H1 (cell line): ENCODE measurements at regions not wholly inside any gene's neighbourhood (a gene's known extent, or its start where the extent isn't known, plus 50 kb on each side); places are given as distances from the start of the nearest gene placed in this dataset.

ENCODE experiments used
- CTCF ChIA-PET: fragments of 300-600 bp; sonication (Branson Sonifier 250); formaldehyde crosslinking; loops from one replicate; lab custom pipeline; 2021; ENCODE audit not compliant: partially characterized antibody; lab: Charles Lee
- POLR2A ChIA-PET: fragments of 300-600 bp; sonication (Branson Sonifier 250); formaldehyde crosslinking; loops from one replicate; lab custom pipeline; 2021; ENCODE audit warnings: inconsistent platforms; ENCODE audit not compliant: partially characterized antibody; lab: Charles Lee
- DNase-seq, 2 experiments: peaks; one replicate each; pipeline versions ENCODE4 v3.0.0 to v3.0.0-alpha.2; 2010 to 2022; ENCODE audit warnings: low spot score in 2 of 2, low read depth in 1 of 2, mixed read lengths in 1 of 2
- FAIRE-seq: peaks from 2 replicates; lab custom pipeline; 2011; peaks lifted over from hg19 to GRCh38; lab: Jason Lieb, UNC
- H2AFZ ChIP-seq: 2 replicates; pipeline ENCODE4 v1.8.1; 2012; ENCODE audit warnings: low read length, inconsistent platforms
- H2AK5ac ChIP-seq: 2 replicates; pipeline ENCODE4 v1.6.1; 2013; ENCODE audit warnings: low read depth, low read length
- H2BK120ac ChIP-seq: replicated peaks from 2 replicates; pipeline ENCODE3; 2013; ENCODE audit warnings: low read depth, low read length, inconsistent platforms
- H2BK12ac ChIP-seq: 2 replicates; pipeline ENCODE4 v1.6.1; 2013; ENCODE audit warnings: low read depth, low read length
- H2BK15ac ChIP-seq: 2 replicates; pipeline ENCODE4 v1.6.1; 2013; ENCODE audit warnings: low read length
- H2BK20ac ChIP-seq: 2 replicates; pipeline ENCODE4 v1.6.1; 2013; ENCODE audit warnings: low read length
- H2BK5ac ChIP-seq: 2 replicates; pipeline ENCODE4 v1.6.1; 2013; ENCODE audit warnings: low read depth, low read length
- H3K14ac ChIP-seq: 2 replicates; pipeline ENCODE4 v1.6.1; 2013; ENCODE audit warnings: inconsistent platforms; ENCODE audit not compliant: insufficient read length
- H3K18ac ChIP-seq: 2 replicates; pipeline ENCODE4 v1.6.1; 2013; ENCODE audit warnings: low read length; ENCODE audit errors: extremely low read depth
- H3K23ac ChIP-seq: 2 replicates; pipeline ENCODE4 v1.6.1; 2013; ENCODE audit warnings: inconsistent platforms; ENCODE audit not compliant: insufficient read length
- H3K23me2 ChIP-seq: 2 replicates; pipeline ENCODE4 v1.6.1; 2013; ENCODE audit warnings: low read depth, low read length
- H3K27ac ChIP-seq: 2 replicates; pipeline ENCODE4 v1.6.1; 2011; ENCODE audit warnings: low read depth, low read length, inconsistent platforms
- H3K27me3 ChIP-seq, 4 experiments: replicated peaks in 1 of 4; 1 replicate in 1 of 4; 2 replicates in 3 of 4; pipeline versions ENCODE4 v1.6.1 to v1.8.1; 2011 to 2013; ENCODE audit warnings: low read length in 3 of 4, mild to moderate bottlenecking in 3 of 4, inconsistent platforms in 2 of 4, mixed read lengths in 2 of 4, moderate library complexity in 1 of 4; ENCODE audit not compliant: control insufficient read depth in 3 of 4, insufficient read depth in 3 of 4; ENCODE audit errors: extremely low read depth in 1 of 4
- H3K36me3 ChIP-seq, 4 experiments: 2 replicates each; pipeline versions ENCODE4 v1.6.1 to v1.8.1; 2011 to 2013; ENCODE audit warnings: mild to moderate bottlenecking in 4 of 4, low read length in 3 of 4, moderate library complexity in 2 of 4, control low read depth in 1 of 4, inconsistent platforms in 1 of 4; ENCODE audit not compliant: insufficient read depth in 4 of 4, control insufficient read depth in 2 of 4
- H3K4ac ChIP-seq: replicated peaks from 2 replicates; pipeline ENCODE3; 2013; ENCODE audit warnings: low read length, low read depth, mixed read lengths, inconsistent platforms; ENCODE audit not compliant: insufficient read length
- H3K4me1 ChIP-seq, 4 experiments: replicated peaks in 1 of 4; 1 replicate in 1 of 4; 2 replicates in 3 of 4; pipeline versions ENCODE4 v1.6.1 to v1.8.1; 2011 to 2013; ENCODE audit warnings: low read length in 3 of 4, inconsistent platforms in 2 of 4, mixed read lengths in 1 of 4; ENCODE audit not compliant: insufficient read depth in 4 of 4, control insufficient read depth in 3 of 4
- H3K4me2 ChIP-seq, 2 experiments: 2 replicates each; pipeline versions ENCODE4 v1.6.1 to v1.8.1; 2011 to 2013; ENCODE audit warnings: low read depth in 2 of 2, low read length in 2 of 2, control low read depth in 1 of 2, inconsistent platforms in 1 of 2, mild to moderate bottlenecking in 1 of 2; ENCODE audit not compliant: insufficient read depth in 1 of 2
- H3K4me3 ChIP-seq, 4 experiments: fragments of 200-600, 300-600 bp in 1 of 4; sonication (generic), shearing (Covaris generic), sonication (Bioruptor Twin) in 1 of 4; 2 replicates each; pipeline versions ENCODE4 v1.5.1 to v1.8.1; 2011 to 2016; ENCODE audit warnings: low read length in 4 of 4, low read depth in 3 of 4, control low read depth in 2 of 4, inconsistent platforms in 2 of 4, mild to moderate bottlenecking in 2 of 4, mixed read lengths in 1 of 4, moderate library complexity in 1 of 4; ENCODE audit not compliant: insufficient read depth in 2 of 4; ENCODE audit errors: extremely low read depth in 1 of 4
- H3K56ac ChIP-seq: replicated peaks from 2 replicates; pipeline ENCODE3; 2013; ENCODE audit warnings: low read depth, mild to moderate bottlenecking, mixed read lengths, low read length, inconsistent platforms; ENCODE audit not compliant: insufficient read length
- H3K79me1 ChIP-seq: 2 replicates; pipeline ENCODE4 v1.6.1; 2013; ENCODE audit warnings: low read depth, low read length, control low read depth
- H3K79me2 ChIP-seq, 2 experiments: 2 replicates each; pipeline versions ENCODE4 v1.6.1 to v1.8.1; 2012 to 2013; ENCODE audit warnings: low read length in 2 of 2, mild to moderate bottlenecking in 2 of 2, inconsistent platforms in 1 of 2; ENCODE audit not compliant: insufficient read depth in 2 of 2, control insufficient read depth in 1 of 2
- H3K9ac ChIP-seq, 4 experiments: replicated peaks in 1 of 4; 1 replicate in 1 of 4; 2 replicates in 3 of 4; pipeline versions ENCODE4 v1.6.1 to v1.8.1; 2011 to 2013; ENCODE audit warnings: low read depth in 3 of 4, low read length in 3 of 4, control low read depth in 2 of 4, mild to moderate bottlenecking in 2 of 4, moderate library complexity in 2 of 4, inconsistent platforms in 1 of 4; ENCODE audit errors: extremely low read depth in 1 of 4
- H3K9me3 ChIP-seq, 2 experiments: 2 replicates each; pipeline versions ENCODE4 v1.6.1 to v1.8.1; 2012 to 2013; ENCODE audit warnings: mild to moderate bottlenecking in 2 of 2, moderate library complexity in 2 of 2, control low read depth in 1 of 2, inconsistent platforms in 1 of 2, low read depth in 1 of 2, low read length in 1 of 2, mixed read lengths in 1 of 2; ENCODE audit not compliant: insufficient read depth in 2 of 2
- H4K20me1 ChIP-seq, 2 experiments: replicated peaks in 1 of 2; 2 replicates each; pipeline versions ENCODE3 to v1.8.1; 2011 to 2013; ENCODE audit warnings: inconsistent platforms in 2 of 2, low read length in 2 of 2, mild to moderate bottlenecking in 1 of 2; ENCODE audit not compliant: insufficient read depth in 2 of 2, control insufficient read depth in 1 of 2
- H4K5ac ChIP-seq: 2 replicates; pipeline ENCODE4 v1.6.1; 2013; ENCODE audit warnings: low read length, low read depth, mixed read lengths, inconsistent platforms; ENCODE audit not compliant: insufficient read length
- H4K8ac ChIP-seq: 2 replicates; pipeline ENCODE4 v1.8.0; 2013; ENCODE audit warnings: mild to moderate bottlenecking, moderate library complexity, low read length, inconsistent platforms; ENCODE audit not compliant: insufficient read depth; ENCODE audit errors: extremely low read depth
- H4K91ac ChIP-seq: replicated peaks from 2 replicates; pipeline ENCODE3; 2013; ENCODE audit warnings: low read length, mixed read lengths, inconsistent platforms; ENCODE audit not compliant: insufficient read length
- ASH2L ChIP-seq: fragments of 200-600, 300-600 bp; sonication (generic); IDR thresholded peaks from one replicate; pipeline ENCODE4 v1.7.1; 2017; ENCODE audit warnings: low read length
- EP300 ChIP-seq, 2 experiments: IDR thresholded peaks; 1 replicate in 1 of 2; 2 replicates in 1 of 2; pipeline ENCODE4 v1.6.1; 2011 to 2012; ENCODE audit warnings: low read depth in 2 of 2, low read length in 2 of 2, mild to moderate bottlenecking in 2 of 2, borderline replicate concordance in 1 of 2, inconsistent platforms in 1 of 2, moderate library complexity in 1 of 2
- HDAC2 ChIP-seq, 2 experiments: fragments of 300-600 bp in 1 of 2; sonication (generic) in 1 of 2; IDR thresholded peaks; 2 replicates each; pipeline ENCODE4 v1.6.1; 2011 to 2012; ENCODE audit warnings: low read depth in 2 of 2, low read length in 2 of 2, mild to moderate bottlenecking in 2 of 2, moderate library complexity in 2 of 2, borderline replicate concordance in 1 of 2, inconsistent platforms in 1 of 2
- WGBS, 2 experiments: shearing (Covaris generic) in 1 of 2; methylation state at CpG; one replicate each; pipeline versions ENCODE4 v1.1.6 to v1.1.7; 2013 to 2015; ENCODE audit warnings: low lambda C conversion rate in 2 of 2, mixed read lengths in 2 of 2, inconsistent platforms in 1 of 2, low coverage in 1 of 2, missing lambda C conversion rate in 1 of 2; ENCODE audit not compliant: insufficient replicate concordance in 2 of 2, insufficient coverage in 1 of 2, insufficient read length in 1 of 2; ENCODE audit errors: extremely low coverage in 1 of 2, missing lambda C conversion rate in 1 of 2; 5-methylcytosine and 5-hydroxymethylcytosine counted together

DNA sequence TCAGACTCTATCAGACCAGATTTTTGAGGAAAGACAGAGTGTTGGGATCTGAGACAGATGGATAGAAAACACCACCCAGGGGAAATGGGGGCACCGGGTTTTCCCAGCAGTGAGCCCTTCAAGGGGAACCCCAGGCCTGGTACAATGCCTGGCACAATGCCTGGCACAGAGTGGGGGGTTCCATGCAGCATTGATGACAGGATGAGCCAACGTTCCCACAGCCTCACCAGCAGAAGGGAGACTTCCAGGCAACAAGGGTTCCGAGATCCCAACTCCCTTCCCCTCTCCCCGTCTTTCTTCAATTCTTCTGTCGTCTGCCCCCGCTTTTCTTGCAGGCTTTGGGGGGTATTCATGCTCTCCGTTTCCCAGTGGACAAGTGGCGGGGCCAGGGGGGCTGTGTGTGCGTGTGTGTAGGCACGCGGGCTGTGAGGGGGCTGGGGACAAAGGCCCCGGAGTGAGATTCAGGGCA, 132.1 kb upstream of the HAAO start:
- Histone ChIP-seq H3K9me3 (no peaks in the 10 kb centered on the region), H3K56ac (no peak overlapping the region), H3K27me3 (no peaks in the 10 kb centered on the region), H3K79me2 (no peaks in the 10 kb centered on the region), H3K23me2 (no peaks in the 10 kb centered on the region), H4K8ac (peak overlapping the region; percentile 54; the same call in 1 of the 2 replicates), H2BK20ac (peak overlapping the region; percentile 94; the same call in 1 of the 2 replicates), H3K4me2 (peak overlapping the region; percentile 20 to 28; a peak in 2 of 4 replicates)
- WGBS, 2 experiments: 26% methylated on average over 12 of the region's 12 CpGs; no CpG with 5 or more reads in 1 of the 2 experiments
- TF ChIP-seq EP300 (IDR thresholded peaks at IDR 0.05; ENCODE audit: borderline replicate concordance in 1 of 2, low read depth in 2 of 2, low read length in 2 of 2) (no peak), HDAC2 (IDR thresholded peaks at IDR 0.05; ENCODE audit: borderline replicate concordance in 1 of 2, low read depth in 2 of 2, low read length in 2 of 2) (0 out of 4 replicates have a peak, but pooled peaks of 1 of the 2 experiments have one; percentile 5), ASH2L (peak; percentile 77)
- TF ChIP-seq, all 59 proteins: peak for 2
- H3K14ac ChIP-seq: no peak overlapping the region
- H3K27ac ChIP-seq: peak overlapping the region; percentile 62
- H4K91ac ChIP-seq: peak overlapping the region; percentile 91
- no peaks in the 10 kb centered on the region for H3K79me1 ChIP-seq
- H3K4me1 ChIP-seq: peaks cover 26 to 34% (median 30%) of the 10 kb centered on the region in 4 experiments
- H3K18ac ChIP-seq: peak overlapping the region; percentile 14; the same call in 1 of the 2 replicates
- no peak overlapping the region for H3K4ac ChIP-seq
- POLR2A ChIA-PET: interaction anchor here (0.8 to 1.5 kb wide), 3 partner anchors 65 to 255 kb away, joined by 3 to 4 read pairs (median 3); no protein-coding TSS in a partner anchor
- no peaks in the 10 kb centered on the region for H3K36me3 ChIP-seq
- peak overlapping the region; percentile 95; the same call in 1 of the 2 replicates for H2BK5ac ChIP-seq
- H2BK15ac ChIP-seq: no peak overlapping the region
- H4K20me1 ChIP-seq: no peaks in the 10 kb centered on the region
- H3K9ac ChIP-seq: no peak overlapping the region
- DNase-seq: no peak
- FAIRE-seq: no peak
- H2AFZ ChIP-seq: no peak overlapping the region
- peak overlapping the region in 1 of 4 experiments; percentile 31; a peak in 1 of 8 replicates for H3K4me3 ChIP-seq
- no peak overlapping the region for H2AK5ac ChIP-seq
- H2BK120ac ChIP-seq: peak overlapping the region; percentile 81
- H3K23ac ChIP-seq: no peak overlapping the region
- CTCF ChIA-PET: interaction anchor here (0.9 to 13.3 kb wide), 7 partner anchors 7 to 305 kb away, joined by 3 to 217 read pairs (median 21); no protein-coding TSS in a partner anchor
- H2BK12ac ChIP-seq: peak overlapping the region; percentile 94
- peak overlapping the region; percentile 60 for H4K5ac ChIP-seq
